ENCODE measurements at regions not wholly inside any gene's neighbourhood (a gene's known extent, or its start where the extent isn't known, plus 50 kb on each side); places are given as distances from the start of the nearest gene placed in this dataset.

DNA sequence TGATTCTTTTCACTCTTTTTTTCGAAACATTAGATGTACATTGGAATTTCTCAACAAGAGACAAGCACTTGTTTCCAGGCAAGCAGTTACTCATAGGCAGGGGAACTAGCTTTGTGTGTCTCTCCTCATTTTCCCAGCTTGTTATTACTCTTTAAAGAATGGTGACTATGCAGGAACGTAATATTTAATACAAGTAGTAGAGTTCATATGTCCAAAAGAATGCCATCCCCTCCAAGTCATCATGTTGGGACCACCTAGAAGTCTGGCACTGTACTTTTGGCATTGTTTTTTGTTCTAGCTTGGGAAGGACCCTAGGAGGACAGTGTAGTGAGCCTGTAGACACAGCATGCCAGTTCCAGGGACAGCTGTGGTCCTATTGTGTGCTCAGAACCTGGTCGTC lies 650.7 kb downstream of the INHBA start:
- no peak for TF ChIP-seq POLR2AphosphoS5 (IDR thresholded peaks at IDR 0.05)
- TF ChIP-seq, protein P1, sequence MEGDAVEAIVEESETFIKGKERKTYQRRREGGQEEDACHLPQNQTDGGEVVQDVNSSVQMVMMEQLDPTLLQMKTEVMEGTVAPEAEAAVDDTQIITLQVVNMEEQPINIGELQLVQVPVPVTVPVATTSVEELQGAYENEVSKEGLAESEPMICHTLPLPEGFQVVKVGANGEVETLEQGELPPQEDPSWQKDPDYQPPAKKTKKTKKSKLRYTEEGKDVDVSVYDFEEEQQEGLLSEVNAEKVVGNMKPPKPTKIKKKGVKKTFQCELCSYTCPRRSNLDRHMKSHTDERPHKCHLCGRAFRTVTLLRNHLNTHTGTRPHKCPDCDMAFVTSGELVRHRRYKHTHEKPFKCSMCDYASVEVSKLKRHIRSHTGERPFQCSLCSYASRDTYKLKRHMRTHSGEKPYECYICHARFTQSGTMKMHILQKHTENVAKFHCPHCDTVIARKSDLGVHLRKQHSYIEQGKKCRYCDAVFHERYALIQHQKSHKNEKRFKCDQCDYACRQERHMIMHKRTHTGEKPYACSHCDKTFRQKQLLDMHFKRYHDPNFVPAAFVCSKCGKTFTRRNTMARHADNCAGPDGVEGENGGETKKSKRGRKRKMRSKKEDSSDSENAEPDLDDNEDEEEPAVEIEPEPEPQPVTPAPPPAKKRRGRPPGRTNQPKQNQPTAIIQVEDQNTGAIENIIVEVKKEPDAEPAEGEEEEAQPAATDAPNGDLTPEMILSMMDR (IDR thresholded peaks at IDR 0.05): no peak
